Kasumi-1 (cell line): ENCODE measurements at regions not wholly inside any gene's neighbourhood (a gene's known extent, or its start where the extent isn't known, plus 50 kb on each side); places are given as distances from the start of the nearest gene placed in this dataset.
A peak's percentile ranks its signal among the peaks of the same experiment; 100 is the strongest.
"Not testable (repeated sequence)": the region's sequence is repeated elsewhere in the genome, so short reads cannot be mapped to it uniquely, and the experiment has no call there.

ENCODE experiments used
- DNase-seq, 2 experiments: peaks; one replicate each; lab custom pipeline; 2025; lab: John Stamatoyannopoulos, UW

GRCh38 chr9:82789155-82789824 is 273.7 kb downstream of the RASEF start:
- DNase-seq, result no peak

DNA sequence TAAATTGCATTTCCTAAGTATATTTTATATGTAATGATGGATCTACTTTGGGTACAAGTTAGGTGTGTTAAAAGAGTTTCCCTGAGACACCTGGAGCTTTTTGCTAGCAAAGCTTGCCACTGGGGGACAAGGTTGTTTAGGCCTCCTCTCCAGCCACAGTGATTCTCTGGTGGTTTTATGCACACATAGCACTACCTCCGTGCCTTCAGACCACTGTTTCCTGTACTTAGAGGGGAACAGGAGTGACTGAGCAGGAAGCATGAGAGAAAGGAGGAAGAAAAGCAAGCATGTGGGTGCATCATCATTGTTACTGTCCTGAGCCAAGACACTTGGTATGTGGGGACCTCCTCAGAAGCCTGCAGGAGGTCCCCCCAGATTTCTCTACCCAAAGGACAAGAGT is 272.1 kb downstream of the RASEF start:
- DNase-seq, result peak; percentile 94 to 95

DNA sequence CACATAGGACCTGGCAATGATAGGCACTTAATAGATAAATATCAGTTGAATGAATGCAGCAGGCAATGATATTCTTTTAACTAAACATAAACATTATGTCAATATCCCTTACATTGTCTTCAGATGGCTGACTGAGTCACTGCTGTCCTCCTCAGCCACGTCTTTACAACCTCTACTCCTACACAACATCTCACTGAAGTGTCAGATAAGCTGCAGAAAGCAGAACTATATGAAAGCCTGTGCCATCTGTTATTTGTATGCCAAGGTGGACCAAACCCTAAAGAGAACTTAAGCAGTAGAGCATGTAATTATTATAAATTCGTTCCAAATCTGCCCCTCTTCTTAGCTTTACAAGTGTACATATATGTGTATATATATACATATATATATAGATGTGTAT is 271.2 kb downstream of the RASEF start:
- DNase-seq, result peak; percentile 80 to 87

DNA sequence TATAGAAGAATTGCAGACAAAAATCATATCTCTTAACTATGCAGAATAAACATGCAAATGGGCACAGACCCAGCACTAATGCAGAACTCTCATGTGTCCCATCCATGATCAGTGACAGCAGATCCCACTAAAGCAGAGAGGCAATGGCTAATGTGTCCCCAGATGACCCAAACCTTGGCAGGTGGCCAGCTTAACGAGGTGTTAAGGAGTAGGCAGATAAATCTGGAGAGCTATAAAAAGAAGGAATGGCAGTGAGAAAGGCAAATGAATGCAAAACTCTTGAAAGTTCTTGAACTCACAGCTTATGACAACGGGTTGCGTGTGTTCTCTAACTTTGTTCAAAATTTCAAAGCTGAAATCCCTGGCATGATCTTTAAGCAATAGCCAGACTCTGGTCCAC is 265.4 kb downstream of the RASEF start:
- DNase-seq, result no peak

DNA sequence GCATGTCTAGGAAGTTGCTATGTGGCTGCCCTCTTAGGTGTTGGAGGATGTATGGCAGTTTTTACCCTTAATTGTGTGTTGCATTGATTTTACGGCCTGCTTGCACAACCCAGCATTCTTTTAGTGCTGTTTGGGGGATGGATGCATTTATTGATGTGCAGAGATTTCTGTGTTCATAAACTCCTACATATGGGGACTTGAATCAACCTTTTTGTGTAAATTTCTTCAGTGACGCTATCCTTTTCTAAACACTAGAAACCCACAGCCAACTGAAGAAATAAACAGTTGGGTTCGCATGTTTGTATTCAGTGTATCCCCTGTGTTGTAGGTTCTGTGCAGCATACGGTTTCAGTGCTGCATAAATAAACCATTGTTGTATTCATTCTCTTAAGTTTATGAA is 263.7 kb downstream of the RASEF start:
- no peak for DNase-seq

DNA sequence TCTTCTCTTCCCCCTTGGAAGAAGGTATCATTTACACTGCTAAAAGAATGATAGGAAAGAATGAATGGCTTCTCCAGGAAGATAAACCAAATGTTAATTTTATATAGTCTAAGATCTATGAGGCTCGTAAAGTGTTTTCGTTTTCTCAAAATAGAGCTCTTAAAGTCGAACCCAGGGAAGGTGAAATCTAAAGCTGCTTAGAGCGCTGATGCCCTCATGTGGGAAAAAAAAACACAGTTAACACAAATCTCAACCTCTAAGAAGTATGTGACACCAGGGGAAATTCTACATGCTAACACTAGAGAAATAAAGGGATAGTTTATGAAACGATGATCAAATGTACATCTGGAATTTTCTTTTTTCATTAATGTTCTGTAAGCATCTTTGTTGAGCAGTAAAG is 257.9 kb downstream of the RASEF start:
- DNase-seq, result peak; percentile 4 to 9

DNA sequence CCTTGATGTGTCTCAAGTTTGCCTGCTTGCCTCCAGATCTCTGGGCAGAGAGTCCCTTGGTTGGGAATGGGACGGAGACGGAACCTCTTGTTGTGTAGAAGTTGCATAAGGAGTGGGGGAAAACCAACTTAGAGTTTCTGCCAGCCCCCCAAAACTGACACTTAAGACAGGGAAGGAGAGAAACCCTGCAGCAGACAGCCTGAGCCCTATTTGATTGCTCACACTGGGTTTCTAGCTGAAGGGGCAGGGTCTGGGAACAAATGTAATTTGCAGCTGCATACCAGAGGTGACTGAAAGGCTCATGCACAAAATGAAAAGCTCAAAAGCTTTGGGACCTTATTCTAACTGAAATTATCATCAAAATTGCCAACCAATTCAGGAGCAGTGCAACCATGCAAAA is 254.5 kb downstream of the RASEF start:
- no peak for DNase-seq

DNA sequence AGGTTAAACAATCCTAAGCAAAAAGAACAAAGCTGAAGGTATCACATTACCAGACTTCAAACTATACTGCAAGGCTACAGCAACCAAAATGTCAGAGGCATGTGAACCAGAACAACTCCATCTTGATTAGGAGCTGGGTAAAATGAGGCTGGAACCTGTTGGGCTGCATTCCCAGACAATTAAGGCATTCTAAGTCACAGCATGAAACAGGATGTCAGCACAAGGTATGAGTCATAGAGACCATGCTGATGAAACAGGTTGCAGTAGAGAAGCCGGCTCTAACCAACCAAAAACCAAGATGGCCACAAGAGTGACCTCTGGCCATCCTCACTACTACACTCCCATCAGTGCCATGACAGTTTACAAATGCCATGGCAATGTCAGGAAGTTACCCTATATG is 252.0 kb downstream of the RASEF start:
- no peak for DNase-seq

- no peak for DNase-seq
Observed at GRCh38 chr9:82819260-82819659, 243.7 kb downstream of the RASEF start.

GRCh38 chr9:82820186-82820585 is 242.8 kb downstream of the RASEF start:
- DNase-seq, result peak; percentile 15 to 22

- no peak for DNase-seq
Observed at GRCh38 chr9:82829818-82830217, 233.1 kb downstream of the RASEF start.

DNA sequence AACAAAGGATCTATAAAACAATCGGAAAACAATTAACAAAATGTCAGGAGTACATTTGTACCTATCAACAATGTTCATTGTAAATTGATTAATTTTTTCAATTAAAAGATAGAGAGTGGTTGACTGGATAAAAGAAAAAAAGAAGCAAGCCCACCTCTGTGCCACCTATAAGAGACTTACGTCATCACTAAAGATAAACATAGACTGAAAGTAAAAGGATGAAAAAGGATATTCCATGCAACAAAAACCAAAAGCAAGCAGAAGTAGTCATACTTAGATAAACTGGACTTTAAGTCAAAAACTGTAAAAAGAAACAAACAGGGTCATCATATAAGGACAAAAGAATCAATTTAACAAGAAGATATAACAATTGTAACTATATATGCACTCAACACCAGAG is 197.4 kb downstream of the RASEF start:
- DNase-seq, result no peak

- no peak for DNase-seq
Observed at GRCh38 chr9:82880336-82881050, 182.4 kb downstream of the RASEF start.

- no peak for DNase-seq
Observed at GRCh38 chr9:82882138-82882537, 180.8 kb downstream of the RASEF start.

DNA sequence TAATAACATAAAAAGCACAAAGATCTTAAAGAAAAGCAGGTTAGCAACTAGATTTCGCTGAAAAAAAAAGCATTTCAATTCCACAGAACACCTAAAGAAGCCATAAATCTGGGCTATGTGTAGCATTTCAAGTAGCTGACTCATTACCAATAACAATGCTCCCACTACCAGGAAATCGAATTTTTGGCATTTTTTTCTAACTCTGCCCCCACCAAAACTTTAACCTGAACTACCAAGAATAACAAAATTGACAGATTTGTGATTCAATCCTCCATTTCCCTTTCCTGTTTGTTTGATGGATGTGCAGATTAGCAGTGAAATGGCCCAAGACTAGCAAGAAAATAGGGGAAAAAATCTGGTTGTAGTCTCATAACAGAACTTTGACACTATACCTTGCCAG is 180.2 kb downstream of the RASEF start:
- DNase-seq, result no peak

DNA sequence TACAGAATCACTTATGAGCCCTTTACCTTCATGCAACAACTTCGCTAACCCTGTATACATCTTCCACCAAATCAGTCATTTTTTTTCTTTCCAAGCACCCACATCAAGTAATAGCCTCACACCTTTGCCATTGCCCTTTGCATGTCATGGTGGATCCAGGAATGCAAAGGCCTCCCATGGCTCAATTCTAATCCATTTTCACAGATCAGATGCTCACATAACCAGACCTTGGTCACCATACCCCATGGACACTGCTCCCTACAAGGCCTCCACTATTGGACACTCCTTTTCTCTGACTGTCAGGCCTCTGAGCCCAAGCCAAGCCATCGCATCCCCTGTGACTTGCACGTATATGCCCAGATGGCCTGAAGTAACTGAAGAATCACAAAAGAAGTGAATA is 179.5 kb downstream of the RASEF start:
- DNase-seq, result no peak

GRCh38 chr9:82883974-82884373 is 179.0 kb downstream of the RASEF start:
- not testable (repeated sequence) for DNase-seq

DNA sequence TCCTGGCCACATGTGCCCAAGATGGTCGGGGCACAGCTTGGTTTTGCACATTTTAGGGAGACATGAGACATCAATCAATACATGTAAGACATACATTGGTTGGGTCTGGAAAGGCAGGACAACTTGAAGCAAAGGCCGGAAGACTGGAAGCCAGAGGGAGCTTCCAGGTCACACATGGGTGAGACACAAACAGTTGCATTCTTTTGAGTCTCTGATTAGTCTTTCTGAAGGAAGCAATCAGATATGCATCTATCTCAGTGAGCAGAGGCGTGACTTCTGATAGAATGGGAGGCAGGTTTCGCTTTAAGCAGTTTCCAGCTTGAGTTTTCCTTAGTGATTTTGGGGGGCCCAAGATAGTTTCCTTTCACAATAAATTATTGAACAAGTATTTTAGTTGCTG is 172.5 kb downstream of the RASEF start:
- DNase-seq, result no peak

DNA sequence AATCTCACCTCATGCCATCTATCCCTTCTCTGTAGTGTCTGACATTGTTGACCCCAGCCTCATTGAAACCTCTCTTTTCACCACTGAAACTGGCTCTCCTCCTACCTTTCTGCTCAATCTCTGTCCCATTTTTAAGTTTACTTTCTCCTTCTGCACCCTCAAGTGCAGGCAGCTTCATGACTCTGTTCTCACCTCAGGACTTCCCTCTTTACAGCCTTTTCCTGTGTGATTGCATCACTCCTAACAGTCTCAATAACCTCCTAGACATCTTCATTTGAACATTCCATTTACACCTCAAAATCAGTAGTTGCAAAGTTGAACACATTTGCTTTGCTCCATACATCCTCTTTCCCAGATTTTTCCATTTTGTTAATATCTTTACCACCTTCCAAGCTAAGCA is 172.1 kb downstream of the RASEF start:
- DNase-seq, result peak; percentile 15 to 22

DNA sequence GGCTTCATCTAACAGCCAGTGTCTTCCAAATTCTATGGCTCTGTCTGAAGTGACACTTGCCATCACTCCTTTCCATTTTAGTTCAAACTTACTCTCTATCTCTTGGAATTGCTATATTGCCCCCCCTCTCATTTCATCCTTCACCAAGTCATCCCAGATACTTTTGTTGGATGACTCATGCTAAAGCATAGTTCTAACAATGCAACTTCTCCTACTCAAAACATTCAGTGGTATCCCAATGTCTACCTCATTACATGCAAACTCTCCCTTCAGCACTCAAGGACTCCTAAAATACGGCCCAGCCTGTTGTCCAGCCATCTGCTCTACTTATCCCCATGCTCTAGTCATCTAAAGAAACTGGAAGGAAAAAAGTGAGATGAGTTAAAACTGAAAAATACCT is 171.6 kb downstream of the RASEF start:
- no peak for DNase-seq

- no peak for DNase-seq
Observed at GRCh38 chr9:82893549-82893948, 169.4 kb downstream of the RASEF start.

GRCh38 chr9:82894548-82894947 is 168.4 kb downstream of the RASEF start:
- no peak for DNase-seq

GRCh38 chr9:82894961-82895821 is 167.8 kb downstream of the RASEF start:
- DNase-seq, result no peak
